ENCODE measurements at regions not wholly inside any gene's neighbourhood (a gene's known extent, or its start where the extent isn't known, plus 50 kb on each side); places are given as distances from the start of the nearest gene placed in this dataset.

- Histone ChIP-seq H2AK5ac (ENCODE audit: insufficient read length, low read length) (no peak overlapping the region), H4K8ac (replicated peaks; ENCODE audit: insufficient read length, low read depth, low read length) (no peak overlapping the region), H2BK12ac (ENCODE audit: insufficient read length, low read depth, low read length) (no peak overlapping the region), H3K4me1 (ENCODE audit: insufficient read depth, low read length) (no peaks in the 10 kb centered on the region), H3K14ac (ENCODE audit: insufficient read depth, low read length) (no peak overlapping the region), H2BK120ac (ENCODE audit: low read depth, low read length, poor library complexity, severe bottlenecking) (no peak overlapping the region), H3K9me3 (ENCODE audit: control insufficient read depth, low read depth, low read length) (no peaks in the 10 kb centered on the region), H3K27ac (ENCODE audit: insufficient read length, low read depth, low read length) (no peak overlapping the region), H3K23ac (ENCODE audit: insufficient read length, low read depth, low read length) (no peak overlapping the region), H2BK20ac (ENCODE audit: low read depth, low read length, poor library complexity, severe bottlenecking) (no peak overlapping the region), H3K18ac (ENCODE audit: insufficient read length, low read depth, low read length) (no peak overlapping the region), H3K27me3 (ENCODE audit: insufficient read depth, low read length) (no peaks in the 10 kb centered on the region), H2BK5ac (ENCODE audit: insufficient read length, low read length) (no peak overlapping the region), H3K56ac (ENCODE audit: insufficient read length, low read depth, low read length) (no peak overlapping the region), H2BK15ac (ENCODE audit: low read depth, low read length) (no peak overlapping the region), H3K4me2 (ENCODE audit: insufficient read depth, insufficient read length, low read length) (no peak overlapping the region), H2AFZ (ENCODE audit: low read length) (no peak overlapping the region), H4K5ac (ENCODE audit: insufficient read length, low read depth, low read length) (no peak overlapping the region), H3K9ac (ENCODE audit: extremely low read depth, insufficient read length, low read length) (no peak overlapping the region), H3T11ph (ENCODE audit: low read length) (no peak overlapping the region), H4K20me1 (ENCODE audit: control insufficient read depth, insufficient read depth, insufficient read length) (no peaks in the 10 kb centered on the region), H4K91ac (ENCODE audit: insufficient read length, low read depth, low read length) (no peak overlapping the region), H3K23me2 (ENCODE audit: insufficient read length, low read depth, low read length, poor library complexity, severe bottlenecking) (no peaks in the 10 kb centered on the region), H3K79me1 (ENCODE audit: insufficient read depth, low read depth, low read length, poor library complexity, severe bottlenecking) (no peaks in the 10 kb centered on the region), H3K4ac (ENCODE audit: low read depth, low read length) (no peak overlapping the region), H3K79me2 (ENCODE audit: insufficient read depth, low read length) (no peaks in the 10 kb centered on the region)
- H3K36me3 Mint-ChIP-seq (ENCODE audit: insufficient read depth in 1 of 3, low read depth in 3 of 3) = peaks cover 0 to 7% (median 0%) of the 10 kb centered on the region in 3 experiments; a peak in 1 of 7 replicates
- H3K9me3 Mint-ChIP-seq = peaks cover 6 to 7% of the 10 kb centered on the region in 2 experiments; a peak in 3 of 5 replicates
- no CpG with 5 or more reads among the region's 1 CpG for WGBS (ENCODE audit: extremely low coverage, insufficient read length, low lambda C conversion rate)
- peaks cover 12 to 15% of the 10 kb centered on the region in 2 experiments for H3K4me1 Mint-ChIP-seq
- no peaks in the 10 kb centered on the region for H3K27me3 Mint-ChIP-seq (ENCODE audit: low read depth)
- TF ChIP-seq, protein P1, sequence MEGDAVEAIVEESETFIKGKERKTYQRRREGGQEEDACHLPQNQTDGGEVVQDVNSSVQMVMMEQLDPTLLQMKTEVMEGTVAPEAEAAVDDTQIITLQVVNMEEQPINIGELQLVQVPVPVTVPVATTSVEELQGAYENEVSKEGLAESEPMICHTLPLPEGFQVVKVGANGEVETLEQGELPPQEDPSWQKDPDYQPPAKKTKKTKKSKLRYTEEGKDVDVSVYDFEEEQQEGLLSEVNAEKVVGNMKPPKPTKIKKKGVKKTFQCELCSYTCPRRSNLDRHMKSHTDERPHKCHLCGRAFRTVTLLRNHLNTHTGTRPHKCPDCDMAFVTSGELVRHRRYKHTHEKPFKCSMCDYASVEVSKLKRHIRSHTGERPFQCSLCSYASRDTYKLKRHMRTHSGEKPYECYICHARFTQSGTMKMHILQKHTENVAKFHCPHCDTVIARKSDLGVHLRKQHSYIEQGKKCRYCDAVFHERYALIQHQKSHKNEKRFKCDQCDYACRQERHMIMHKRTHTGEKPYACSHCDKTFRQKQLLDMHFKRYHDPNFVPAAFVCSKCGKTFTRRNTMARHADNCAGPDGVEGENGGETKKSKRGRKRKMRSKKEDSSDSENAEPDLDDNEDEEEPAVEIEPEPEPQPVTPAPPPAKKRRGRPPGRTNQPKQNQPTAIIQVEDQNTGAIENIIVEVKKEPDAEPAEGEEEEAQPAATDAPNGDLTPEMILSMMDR (conservative IDR thresholded peaks at IDR 0.05) = no peak
- no peak for DNase-seq
- H3K4me3 Mint-ChIP-seq = no peak overlapping the region
- H3K27ac Mint-ChIP-seq = no peak overlapping the region
These were observed 114.7 kb upstream of the WDFY3 start for GRCh38 chr4:85081196-85081595.

All from H9 (cell line).